Occipital lobe (tissue), 1 donor: ENCODE measurements at regions not wholly inside any gene's neighbourhood (a gene's known extent, or its start where the extent isn't known, plus 50 kb on each side); places are given as distances from the start of the nearest gene placed in this dataset.

ENCODE experiments used
- DNase-seq: peaks from one replicate; lab custom pipeline; 2025; lab: John Stamatoyannopoulos, UW

GRCh38 chr7:33807779-33808482, 97.4 kb upstream of the BMPER start:
- DNase-seq, result no peak

GRCh38 chr7:33809228-33809627, 96.1 kb upstream of the BMPER start:
- no peak for DNase-seq

GRCh38 chr7:33810356-33810755, 95.0 kb upstream of the BMPER start:
- DNase-seq, result no peak

- no peak for DNase-seq
Observed at GRCh38 chr7:33813331-33813730, 92.0 kb upstream of the BMPER start.

GRCh38 chr7:33814400-33814799, 90.9 kb upstream of the BMPER start:
- DNase-seq, result no peak

- no peak for DNase-seq
Observed at GRCh38 chr7:33814936-33815335, 90.4 kb upstream of the BMPER start.

GRCh38 chr7:33815336-33815735, 90.0 kb upstream of the BMPER start:
- no peak for DNase-seq

GRCh38 chr7:33816106-33816505, 89.2 kb upstream of the BMPER start:
- no peak for DNase-seq

GRCh38 chr7:33819658-33820057, 85.7 kb upstream of the BMPER start:
- DNase-seq, result no peak

GRCh38 chr7:33820206-33820605, 85.1 kb upstream of the BMPER start:
- no peak for DNase-seq

- DNase-seq, result no peak
Observed at GRCh38 chr7:33821970-33822369, 83.4 kb upstream of the BMPER start.

- DNase-seq, result no peak
Observed at GRCh38 chr7:33823913-33824312, 81.4 kb upstream of the BMPER start.

GRCh38 chr7:33824911-33825459, 80.4 kb upstream of the BMPER start:
- DNase-seq, result no peak

GRCh38 chr7:33825644-33826043, 79.7 kb upstream of the BMPER start:
- DNase-seq, result no peak

- no peak for DNase-seq
Observed at GRCh38 chr7:33829536-33829935, 75.8 kb upstream of the BMPER start.

- no peak for DNase-seq
Observed at GRCh38 chr7:33831389-33832141, 73.8 kb upstream of the BMPER start.

GRCh38 chr7:33832271-33832721, 73.0 kb upstream of the BMPER start:
- DNase-seq, result no peak

- no peak for DNase-seq
Observed at GRCh38 chr7:33836797-33837355, 68.5 kb upstream of the BMPER start.

- DNase-seq, result no peak
Observed at GRCh38 chr7:33837356-33837851, 67.9 kb upstream of the BMPER start.

GRCh38 chr7:33841031-33841430, 64.3 kb upstream of the BMPER start:
- DNase-seq, result no peak

GRCh38 chr7:33841705-33842129, 63.6 kb upstream of the BMPER start:
- no peak for DNase-seq

GRCh38 chr7:33842150-33842549, 63.2 kb upstream of the BMPER start:
- no peak for DNase-seq
